CD14-positive monocyte (primary cell): ENCODE measurements at regions not wholly inside any gene's neighbourhood (a gene's known extent, or its start where the extent isn't known, plus 50 kb on each side); places are given as distances from the start of the nearest gene placed in this dataset.

ENCODE experiments used
- DNase-seq, 3 donors: peaks; one replicate each; pipeline ENCODE4 v3.0.0-alpha.2; 2011 to 2022
- H2AFZ ChIP-seq: 2 replicates; pipeline ENCODE4 v1.6.0; 2012; ENCODE audit warnings: mild to moderate bottlenecking, low read depth, low read length, inconsistent platforms; ENCODE audit not compliant: insufficient read depth, poor library complexity, severe bottlenecking
- H3K27ac ChIP-seq, 2 donors: 1 replicate in 1 of 2; 2 replicates in 1 of 2; pipeline ENCODE4 v1.5.1; 2012 to 2013; ENCODE audit warnings: low read length in 2 of 2, control low read depth in 1 of 2, inconsistent platforms in 1 of 2, low read depth in 1 of 2, mild to moderate bottlenecking in 1 of 2
- H3K27me3 ChIP-seq, 2 donors: one replicate each; pipeline versions ENCODE4 v1.6.0 to v1.6.1; 2011 to 2013; ENCODE audit warnings: low read length in 2 of 2; ENCODE audit not compliant: control insufficient read depth in 2 of 2, insufficient read depth in 2 of 2
- H3K36me3 ChIP-seq, 2 donors: replicated peaks in 1 of 2; 1 replicate in 1 of 2; 2 replicates in 1 of 2; pipeline versions ENCODE4 v1.5.1 to v1.6.1; 2012 to 2013; ENCODE audit warnings: low read length in 2 of 2, control low read depth in 1 of 2, inconsistent platforms in 1 of 2, mild to moderate bottlenecking in 1 of 2; ENCODE audit not compliant: insufficient read depth in 2 of 2, control insufficient read depth in 1 of 2
- H3K4me1 ChIP-seq, 2 donors: 1 replicate in 1 of 2; 2 replicates in 1 of 2; pipeline versions ENCODE4 v1.5.1 to v1.6.1; 2012 to 2013; ENCODE audit warnings: low read length in 2 of 2, control low read depth in 1 of 2, inconsistent platforms in 1 of 2, mild to moderate bottlenecking in 1 of 2, moderate library complexity in 1 of 2; ENCODE audit not compliant: insufficient read depth in 2 of 2, control insufficient read depth in 1 of 2
- H3K4me2 ChIP-seq: replicated peaks from 2 replicates; pipeline ENCODE3; 2012; ENCODE audit warnings: low read length, moderate library complexity, mild to moderate bottlenecking; ENCODE audit not compliant: poor library complexity, severe bottlenecking; ENCODE audit errors: extremely low read depth
- H3K4me3 ChIP-seq, 3 experiments: fragments of 200-600 bp in 1 of 3; sonication (generic) in 1 of 3; replicated peaks in 1 of 3; 1 replicate in 2 of 3; 2 replicates in 1 of 3; pipeline ENCODE4 v1.5.1; 2011 to 2013; ENCODE audit warnings: low read length in 3 of 3, mild to moderate bottlenecking in 3 of 3, control low read depth in 2 of 3, low read depth in 2 of 3, inconsistent platforms in 1 of 3, moderate library complexity in 1 of 3
- H3K79me2 ChIP-seq: 2 replicates; pipeline ENCODE4 v1.6.0; 2012; ENCODE audit warnings: mild to moderate bottlenecking, control low read depth, inconsistent platforms, low read length, moderate library complexity; ENCODE audit not compliant: insufficient read depth
- H3K9ac ChIP-seq: 2 replicates; pipeline ENCODE4 v1.6.0; 2017; ENCODE audit warnings: low read length, mild to moderate bottlenecking; ENCODE audit not compliant: insufficient read depth, poor library complexity, severe bottlenecking
- H3K9me3 ChIP-seq, 2 donors: replicated peaks in 1 of 2; 1 replicate in 1 of 2; 2 replicates in 1 of 2; pipeline versions ENCODE4 v1.5.1 to v1.6.1; 2012 to 2013; ENCODE audit warnings: low read length in 2 of 2, control low read depth in 1 of 2; ENCODE audit not compliant: control insufficient read depth in 1 of 2, insufficient read depth in 1 of 2
- H4K20me1 ChIP-seq: 2 replicates; pipeline ENCODE4 v1.6.0; 2012; ENCODE audit warnings: mild to moderate bottlenecking, low read length, control low read depth, moderate library complexity; ENCODE audit not compliant: insufficient read depth
- H3K27ac Mint-ChIP-seq, 7 donors: one replicate each; pipeline ENCODE4 v1.8.0; 2020; ENCODE audit warnings: mild to moderate bottlenecking in 7 of 7, mixed read lengths in 7 of 7, moderate library complexity in 6 of 7, inconsistent platforms in 2 of 7
- H3K27me3 Mint-ChIP-seq, 3 donors: one replicate each; pipeline ENCODE4 v1.8.0; 2021 to 2022; ENCODE audit warnings: low read depth in 3 of 3, mild to moderate bottlenecking in 3 of 3, mixed read lengths in 3 of 3, moderate library complexity in 3 of 3, inconsistent platforms in 1 of 3
- H3K36me3 Mint-ChIP-seq, 2 donors: one replicate each; pipeline ENCODE4 v1.8.0; 2020; ENCODE audit warnings: mixed read lengths in 2 of 2, inconsistent platforms in 1 of 2, mild to moderate bottlenecking in 1 of 2
- H3K4me1 Mint-ChIP-seq: one replicate; pipeline ENCODE4 v1.8.0; 2020; ENCODE audit warnings: mild to moderate bottlenecking, mixed read lengths
- H3K4me3 Mint-ChIP-seq, 2 donors: one replicate each; pipeline ENCODE4 v1.8.0; 2020; ENCODE audit warnings: mild to moderate bottlenecking in 2 of 2, mixed read lengths in 2 of 2, moderate library complexity in 1 of 2
- H3K9me3 Mint-ChIP-seq, 7 donors: one replicate each; pipeline ENCODE4 v1.8.0; 2020 to 2022; ENCODE audit warnings: mixed read lengths in 7 of 7, mild to moderate bottlenecking in 6 of 7, moderate library complexity in 6 of 7, inconsistent platforms in 2 of 7
- WGBS: methylation state at CpG from one replicate; pipeline ENCODE4 v1.1.5; 2013; ENCODE audit warnings: missing lambda C conversion rate; ENCODE audit not compliant: insufficient coverage; 5-methylcytosine and 5-hydroxymethylcytosine counted together
- intact Hi-C, 2 donors: fragments of 100-400 bp; cut with micrococcal nuclease; formaldehyde crosslinking; loops; one replicate each; pipeline versions ENCODE4 v1.15.0 to v1.15.1; 2023
- TF ChIP-seq, protein P1 (sequence below): fragments of 200-600 bp; IDR thresholded peaks from one replicate; pipeline ENCODE4 v1.8.0; 2022; ENCODE audit warnings: antibody characterized with exemption, mild to moderate bottlenecking

DNA sequence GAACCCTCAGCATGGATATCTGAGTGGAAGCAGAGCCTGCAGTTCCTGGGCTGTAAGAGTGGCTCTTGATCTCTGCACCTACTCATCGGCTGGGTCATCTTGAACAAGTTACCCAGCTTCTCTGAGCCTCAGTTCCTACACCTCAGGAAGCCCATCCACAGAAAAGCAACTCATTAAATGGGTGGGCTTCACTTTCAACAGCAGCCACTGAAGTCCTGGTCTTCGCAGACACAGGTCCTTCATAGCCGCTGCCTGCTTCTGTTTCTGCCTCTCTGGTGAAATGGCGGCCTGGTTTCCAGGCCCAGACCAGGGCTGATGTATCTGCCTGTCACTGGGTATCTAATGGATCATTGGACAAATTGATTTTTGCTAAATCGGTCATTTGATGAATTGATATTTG is 571.4 kb downstream of the PTPRU start:
- H3K27me3 Mint-ChIP-seq: peaks cover 4 to 11% (median 8%) of the 10 kb centered on the region in 3 donors
- Histone ChIP-seq H3K36me3 (no peaks in the 10 kb centered on the region), H3K9ac (no peak overlapping the region), H3K4me3 (no peak overlapping the region), H3K9me3 (no peaks in the 10 kb centered on the region), H2AFZ (no peak overlapping the region), H3K4me2 (no peak overlapping the region), H3K4me1 (no peaks in the 10 kb centered on the region), H4K20me1 (no peaks in the 10 kb centered on the region), H3K27ac (no peak overlapping the region), H3K79me2 (no peaks in the 10 kb centered on the region), H3K27me3 (no peaks in the 10 kb centered on the region)
- WGBS: 100% methylated on average over 3 of the region's 5 CpGs
- no peaks in the 10 kb centered on the region for H3K36me3 Mint-ChIP-seq
- intact Hi-C loops: no loop called here
- H3K27ac Mint-ChIP-seq: no peak overlapping the region
- TF ChIP-seq, protein P1, sequence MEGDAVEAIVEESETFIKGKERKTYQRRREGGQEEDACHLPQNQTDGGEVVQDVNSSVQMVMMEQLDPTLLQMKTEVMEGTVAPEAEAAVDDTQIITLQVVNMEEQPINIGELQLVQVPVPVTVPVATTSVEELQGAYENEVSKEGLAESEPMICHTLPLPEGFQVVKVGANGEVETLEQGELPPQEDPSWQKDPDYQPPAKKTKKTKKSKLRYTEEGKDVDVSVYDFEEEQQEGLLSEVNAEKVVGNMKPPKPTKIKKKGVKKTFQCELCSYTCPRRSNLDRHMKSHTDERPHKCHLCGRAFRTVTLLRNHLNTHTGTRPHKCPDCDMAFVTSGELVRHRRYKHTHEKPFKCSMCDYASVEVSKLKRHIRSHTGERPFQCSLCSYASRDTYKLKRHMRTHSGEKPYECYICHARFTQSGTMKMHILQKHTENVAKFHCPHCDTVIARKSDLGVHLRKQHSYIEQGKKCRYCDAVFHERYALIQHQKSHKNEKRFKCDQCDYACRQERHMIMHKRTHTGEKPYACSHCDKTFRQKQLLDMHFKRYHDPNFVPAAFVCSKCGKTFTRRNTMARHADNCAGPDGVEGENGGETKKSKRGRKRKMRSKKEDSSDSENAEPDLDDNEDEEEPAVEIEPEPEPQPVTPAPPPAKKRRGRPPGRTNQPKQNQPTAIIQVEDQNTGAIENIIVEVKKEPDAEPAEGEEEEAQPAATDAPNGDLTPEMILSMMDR: no peak
- H3K4me1 Mint-ChIP-seq: no peaks in the 10 kb centered on the region
- no peaks in the 10 kb centered on the region for H3K9me3 Mint-ChIP-seq
- H3K4me3 Mint-ChIP-seq: no peak overlapping the region
- no peak for DNase-seq

DNA sequence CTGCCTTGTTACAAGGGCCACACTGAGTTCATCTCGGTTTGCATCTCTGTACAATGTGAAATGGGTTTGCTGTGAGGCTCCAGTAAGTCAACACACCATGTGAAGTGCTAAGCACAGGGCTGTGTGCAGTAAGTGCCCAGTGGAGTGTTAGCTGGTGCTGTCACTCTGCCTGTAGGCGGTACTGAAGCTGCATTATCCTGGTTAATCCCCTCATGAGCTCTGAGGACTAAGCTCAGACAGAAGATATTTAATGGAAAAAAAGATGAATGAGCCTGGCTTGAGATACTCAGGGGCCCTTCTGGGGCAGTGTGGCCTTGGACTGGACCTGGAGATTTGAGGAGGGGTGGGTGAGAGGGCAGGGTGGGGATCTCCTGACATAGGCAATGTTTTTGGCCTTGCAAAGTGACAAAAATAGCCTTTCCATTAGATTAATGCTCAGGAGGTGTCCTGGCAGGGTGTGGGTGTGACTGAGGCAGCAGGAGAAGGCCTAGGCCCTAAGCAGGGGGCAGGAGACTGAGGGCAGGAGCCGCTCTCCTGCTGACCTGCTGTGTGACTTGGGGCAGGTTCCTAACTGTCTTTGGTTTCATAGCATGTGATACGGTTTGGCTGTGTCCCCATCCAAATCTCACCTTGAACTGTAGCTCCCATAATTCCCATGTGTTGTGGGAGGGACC is 570.5 kb downstream of the PTPRU start:
- Histone ChIP-seq H3K9me3 (no peaks in the 10 kb centered on the region), H3K27me3 (no peaks in the 10 kb centered on the region), H3K27ac (no peak overlapping the region), H3K9ac (no peak overlapping the region), H3K4me2 (no peak overlapping the region), H2AFZ (no peak overlapping the region), H3K36me3 (no peaks in the 10 kb centered on the region), H4K20me1 (no peaks in the 10 kb centered on the region), H3K79me2 (no peaks in the 10 kb centered on the region), H3K4me3 (no peak overlapping the region), H3K4me1 (no peaks in the 10 kb centered on the region)
- Mint-ChIP-seq H3K27ac (no peak overlapping the region), H3K4me1 (no peaks in the 10 kb centered on the region), H3K9me3 (no peaks in the 10 kb centered on the region), H3K36me3 (no peaks in the 10 kb centered on the region), H3K4me3 (no peak overlapping the region), H3K27me3 (peaks cover 6 to 9% (median 8%) of the 10 kb centered on the region in 3 donors)
- DNase-seq: no peak
- WGBS: 82% methylated on average over 2 of the region's 4 CpGs
- TF ChIP-seq, protein P1: no peak
- intact Hi-C loops: no loop called here
